ENCODE measurements at regions not wholly inside any gene's neighbourhood (a gene's known extent, or its start where the extent isn't known, plus 50 kb on each side); places are given as distances from the start of the nearest gene placed in this dataset.

DNA sequence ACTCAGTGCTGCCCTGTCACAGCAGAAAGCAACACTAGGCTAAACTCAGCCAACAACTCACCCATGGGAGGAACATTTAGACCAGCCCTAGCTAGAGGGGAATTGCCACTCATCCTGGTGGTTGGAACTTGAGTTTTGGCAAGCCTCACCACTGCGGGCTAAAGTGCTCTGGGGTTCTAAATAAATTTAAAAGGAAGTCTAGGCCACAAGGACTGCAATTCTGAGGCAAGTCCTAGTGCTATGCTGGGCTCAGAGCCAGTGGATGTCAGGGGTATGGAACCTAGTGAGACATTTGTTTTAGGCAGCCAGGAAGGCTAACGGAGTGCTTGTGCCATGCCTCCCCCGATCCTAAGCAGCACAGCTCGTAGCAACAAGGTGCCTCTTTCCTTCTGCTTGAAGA, 78.0 kb downstream of the RGS13 start:
- peaks cover 0 to 3% (median 2%) of the 10 kb centered on the region in 3 donors for H3K9me3 ChIP-seq (ENCODE audit: control extremely low read depth in 1 of 3, control insufficient read depth in 2 of 3, insufficient read depth in 1 of 3, low read length in 2 of 3)
- H3K4me3 Mint-ChIP-seq, result no peak overlapping the region
- DNase-seq (no peak), ATAC-seq (ENCODE audit: low read depth) (no peak)
- H3K27ac ChIP-seq (ENCODE audit: low read length in 2 of 2), result no peak overlapping the region
- no peaks in the 10 kb centered on the region for H4K20me1 ChIP-seq (ENCODE audit: control insufficient read depth, insufficient read depth, low read length, poor library complexity, severe bottlenecking)
- H3K79me2 ChIP-seq (ENCODE audit: control insufficient read depth, insufficient read depth, low read length), result no peaks in the 10 kb centered on the region
- no peaks in the 10 kb centered on the region for H3K36me3 ChIP-seq (replicated peaks in 1 of 2; ENCODE audit: control extremely low read depth in 1 of 2, control insufficient read depth in 1 of 2, extremely low read depth in 1 of 2, insufficient read depth in 2 of 2, low read length in 1 of 2)
- POLR2A ChIA-PET, result no interaction called here
- H3K9ac ChIP-seq (ENCODE audit: low read length), result no peak overlapping the region
- peaks cover 0 to 3% (median 0%) of the 10 kb centered on the region in 4 experiments for H3K27me3 ChIP-seq (replicated peaks in 1 of 4; ENCODE audit: control extremely low read depth in 1 of 4, control insufficient read depth in 3 of 4, insufficient read depth in 4 of 4, low read length in 3 of 4)
- no peaks in the 10 kb centered on the region for H3K4me1 Mint-ChIP-seq
- H3K4me3 ChIP-seq (ENCODE audit: control extremely low read depth in 1 of 5, extremely low read depth in 1 of 5, insufficient read depth in 1 of 5, low read depth in 2 of 5, low read length in 4 of 5), result no peak overlapping the region
- TF ChIP-seq EZH2 (IDR thresholded peaks at IDR 0.05; ENCODE audit: borderline replicate concordance, insufficient read depth, low read depth, low read length, poor library complexity, severe bottlenecking), result no peak
- TF ChIP-seq, protein P1, sequence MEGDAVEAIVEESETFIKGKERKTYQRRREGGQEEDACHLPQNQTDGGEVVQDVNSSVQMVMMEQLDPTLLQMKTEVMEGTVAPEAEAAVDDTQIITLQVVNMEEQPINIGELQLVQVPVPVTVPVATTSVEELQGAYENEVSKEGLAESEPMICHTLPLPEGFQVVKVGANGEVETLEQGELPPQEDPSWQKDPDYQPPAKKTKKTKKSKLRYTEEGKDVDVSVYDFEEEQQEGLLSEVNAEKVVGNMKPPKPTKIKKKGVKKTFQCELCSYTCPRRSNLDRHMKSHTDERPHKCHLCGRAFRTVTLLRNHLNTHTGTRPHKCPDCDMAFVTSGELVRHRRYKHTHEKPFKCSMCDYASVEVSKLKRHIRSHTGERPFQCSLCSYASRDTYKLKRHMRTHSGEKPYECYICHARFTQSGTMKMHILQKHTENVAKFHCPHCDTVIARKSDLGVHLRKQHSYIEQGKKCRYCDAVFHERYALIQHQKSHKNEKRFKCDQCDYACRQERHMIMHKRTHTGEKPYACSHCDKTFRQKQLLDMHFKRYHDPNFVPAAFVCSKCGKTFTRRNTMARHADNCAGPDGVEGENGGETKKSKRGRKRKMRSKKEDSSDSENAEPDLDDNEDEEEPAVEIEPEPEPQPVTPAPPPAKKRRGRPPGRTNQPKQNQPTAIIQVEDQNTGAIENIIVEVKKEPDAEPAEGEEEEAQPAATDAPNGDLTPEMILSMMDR (IDR thresholded peaks at IDR 0.05), result no peak
- intact Hi-C loops (cut with micrococcal nuclease), result no loop called here
- H3K4me2 ChIP-seq (replicated peaks; ENCODE audit: low read depth, low read length, poor library complexity, severe bottlenecking), result no peak overlapping the region
- H3K27me3 Mint-ChIP-seq, result peaks cover 21% of the 10 kb centered on the region
- WGBS (ENCODE audit: insufficient coverage), result 74% methylated on average over 3 of the region's 4 CpGs
- no peaks in the 10 kb centered on the region for H3K4me1 ChIP-seq (ENCODE audit: control insufficient read depth in 2 of 2, insufficient read depth in 2 of 2, low read length in 2 of 2)
- H3K9me3 Mint-ChIP-seq (ENCODE audit: insufficient read depth), result peaks cover 9% of the 10 kb centered on the region
- no peak overlapping the region for H2AFZ ChIP-seq (ENCODE audit: insufficient read depth, low read depth, low read length, poor library complexity, severe bottlenecking)
- CTCF ChIA-PET, result no interaction called here
- H3K27ac Mint-ChIP-seq, result no peak overlapping the region

DNA sequence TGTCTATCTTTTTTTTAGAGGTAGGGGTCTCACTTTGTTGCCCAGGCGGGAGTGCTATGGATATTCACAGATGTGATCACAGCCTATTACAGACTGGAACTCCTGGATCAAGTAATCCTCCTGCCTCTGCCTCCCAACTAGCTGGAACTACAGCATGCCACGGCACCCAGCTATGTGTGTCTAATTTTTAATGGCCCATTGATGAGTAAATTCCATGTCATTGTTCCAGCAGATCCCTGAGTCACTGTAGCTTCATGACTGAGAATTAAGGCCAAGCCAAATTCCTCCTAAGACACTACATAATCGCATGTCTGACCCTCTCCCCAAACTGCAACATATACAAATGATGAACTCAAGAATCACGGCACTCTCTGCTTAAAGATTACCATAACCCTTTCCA, 84.2 kb upstream of the RGS2 start:
- Histone ChIP-seq H3K27me3 (replicated peaks in 1 of 4; ENCODE audit: control extremely low read depth in 1 of 4, control insufficient read depth in 3 of 4, insufficient read depth in 4 of 4, low read length in 3 of 4) (no peaks in the 10 kb centered on the region), H3K9me3 (ENCODE audit: control extremely low read depth in 1 of 3, control insufficient read depth in 2 of 3, insufficient read depth in 1 of 3, low read length in 2 of 3) (peaks cover 2 to 4% (median 3%) of the 10 kb centered on the region in 3 donors), H3K27ac (ENCODE audit: low read length in 2 of 2) (no peak overlapping the region), H3K4me1 (ENCODE audit: control insufficient read depth in 2 of 2, insufficient read depth in 2 of 2, low read length in 2 of 2) (no peaks in the 10 kb centered on the region), H3K4me3 (ENCODE audit: control extremely low read depth in 1 of 5, extremely low read depth in 1 of 5, insufficient read depth in 1 of 5, low read depth in 2 of 5, low read length in 4 of 5) (no peak overlapping the region), H3K79me2 (ENCODE audit: control insufficient read depth, insufficient read depth, low read length) (no peaks in the 10 kb centered on the region), H4K20me1 (ENCODE audit: control insufficient read depth, insufficient read depth, low read length, poor library complexity, severe bottlenecking) (no peaks in the 10 kb centered on the region), H3K4me2 (replicated peaks; ENCODE audit: low read depth, low read length, poor library complexity, severe bottlenecking) (no peak overlapping the region), H3K36me3 (replicated peaks in 1 of 2; ENCODE audit: control extremely low read depth in 1 of 2, control insufficient read depth in 1 of 2, extremely low read depth in 1 of 2, insufficient read depth in 2 of 2, low read length in 1 of 2) (no peaks in the 10 kb centered on the region), H3K9ac (ENCODE audit: low read length) (no peak overlapping the region), H2AFZ (ENCODE audit: insufficient read depth, low read depth, low read length, poor library complexity, severe bottlenecking) (no peak overlapping the region)
- DNase-seq, result no peak
- no peak overlapping the region for H3K27ac Mint-ChIP-seq
- peaks cover 7% of the 10 kb centered on the region for H3K27me3 Mint-ChIP-seq
- no peaks in the 10 kb centered on the region for H3K4me1 Mint-ChIP-seq
- ChIA-PET POLR2A (no interaction called here), CTCF (interaction anchor here (0.6 to 0.7 kb wide), 2 partner anchors 169 to 300 kb away, joined by 4 read pairs; no protein-coding TSS in a partner anchor)
- H3K4me3 Mint-ChIP-seq, result no peak overlapping the region
- intact Hi-C loops (cut with micrococcal nuclease), result no loop called here
- peaks cover 5% of the 10 kb centered on the region for H3K9me3 Mint-ChIP-seq (ENCODE audit: insufficient read depth)
- no peak for ATAC-seq (ENCODE audit: low read depth)
- TF ChIP-seq, protein P1 (IDR thresholded peaks at IDR 0.05), result no peak
- TF ChIP-seq EZH2 (IDR thresholded peaks at IDR 0.05; ENCODE audit: borderline replicate concordance, insufficient read depth, low read depth, low read length, poor library complexity, severe bottlenecking), result no peak
- WGBS (ENCODE audit: insufficient coverage), result 100% methylated on average over 2 of the region's 4 CpGs
